ENCODE measurements at regions not wholly inside any gene's neighbourhood (a gene's known extent, or its start where the extent isn't known, plus 50 kb on each side); places are given as distances from the start of the nearest gene placed in this dataset.
"Not testable (repeated sequence)": the region's sequence is repeated elsewhere in the genome, so short reads cannot be mapped to it uniquely, and the experiment has no call there.

- no peak for DNase-seq (ENCODE audit: low read depth in 4 of 4, low spot score in 1 of 4)
Measured at GRCh38 chr9:29282121-29282520, 1708.8 kb upstream of the C9orf72 start.

GRCh38 chr9:29285818-29286217, 1712.5 kb upstream of the C9orf72 start:
- no peak for DNase-seq (ENCODE audit: low read depth in 4 of 4, low spot score in 1 of 4)

DNA sequence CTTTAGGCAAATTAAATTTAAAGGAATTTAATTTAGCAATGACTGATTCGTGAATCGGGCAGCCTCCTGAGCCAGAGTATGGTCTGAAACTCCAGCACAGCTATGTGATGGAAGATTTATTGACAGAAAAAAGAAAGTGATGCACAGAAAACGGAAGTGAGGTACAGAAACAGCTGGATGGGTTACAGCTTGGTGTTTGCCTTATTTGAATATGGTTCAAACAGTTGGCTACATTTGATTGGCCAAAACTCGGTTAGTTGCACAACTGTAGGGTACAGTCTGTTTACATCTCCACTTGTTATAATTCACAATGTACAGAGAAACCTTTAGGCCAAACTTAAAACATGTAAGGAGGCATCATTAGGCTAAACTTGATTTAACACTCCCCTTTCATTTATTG, 1716.1 kb upstream of the C9orf72 start:
- DNase-seq (ENCODE audit: low read depth in 4 of 4, low spot score in 1 of 4), result no peak

DNA sequence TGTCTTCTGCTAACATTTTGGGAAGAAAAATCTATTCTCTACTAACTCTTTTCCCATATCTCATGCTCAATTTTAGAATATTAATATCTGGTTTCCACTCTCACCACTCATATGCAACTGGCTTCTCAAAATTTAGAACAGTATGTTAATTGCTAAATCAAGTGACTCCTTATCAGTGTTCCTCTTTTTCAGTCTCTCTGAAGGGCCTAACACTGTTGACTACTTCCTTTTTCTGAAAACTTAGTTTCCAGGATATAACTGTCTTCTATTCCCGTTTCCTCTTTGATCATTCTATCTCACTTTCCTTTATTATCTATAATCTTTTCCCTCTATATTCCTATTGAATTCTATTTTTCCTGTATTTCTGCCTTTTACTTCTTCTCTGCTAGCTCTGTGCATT, 1717.2 kb upstream of the C9orf72 start:
- no peak for DNase-seq (ENCODE audit: low read depth in 4 of 4, low spot score in 1 of 4)

GRCh38 chr9:29297592-29297991, 1724.3 kb upstream of the C9orf72 start:
- no peak for DNase-seq (ENCODE audit: low read depth in 4 of 4, low spot score in 1 of 4)

- DNase-seq (ENCODE audit: low read depth in 4 of 4, low spot score in 1 of 4), result no peak
Measured at GRCh38 chr9:29311221-29311620, 1737.9 kb upstream of the C9orf72 start.

DNA sequence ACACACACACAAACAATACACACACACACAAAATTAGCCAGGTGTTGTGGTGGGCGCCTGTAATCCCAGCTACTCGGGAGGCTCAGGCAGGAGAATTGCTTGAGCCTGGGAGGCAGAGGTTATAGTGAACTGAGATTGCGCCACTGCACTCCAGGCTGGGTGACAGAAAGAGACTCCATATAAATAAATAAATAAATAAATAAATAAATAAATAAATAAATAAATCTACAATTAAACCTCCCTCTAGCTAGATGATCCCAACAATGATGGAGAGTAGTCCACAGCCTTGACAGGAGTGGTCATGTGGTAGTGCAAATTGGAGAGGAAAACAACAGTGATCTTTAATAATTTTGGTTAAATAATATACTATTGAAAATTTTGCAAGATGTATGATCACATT, 1739.0 kb upstream of the C9orf72 start:
- no peak for DNase-seq (ENCODE audit: low read depth in 4 of 4, low spot score in 1 of 4)

DNA sequence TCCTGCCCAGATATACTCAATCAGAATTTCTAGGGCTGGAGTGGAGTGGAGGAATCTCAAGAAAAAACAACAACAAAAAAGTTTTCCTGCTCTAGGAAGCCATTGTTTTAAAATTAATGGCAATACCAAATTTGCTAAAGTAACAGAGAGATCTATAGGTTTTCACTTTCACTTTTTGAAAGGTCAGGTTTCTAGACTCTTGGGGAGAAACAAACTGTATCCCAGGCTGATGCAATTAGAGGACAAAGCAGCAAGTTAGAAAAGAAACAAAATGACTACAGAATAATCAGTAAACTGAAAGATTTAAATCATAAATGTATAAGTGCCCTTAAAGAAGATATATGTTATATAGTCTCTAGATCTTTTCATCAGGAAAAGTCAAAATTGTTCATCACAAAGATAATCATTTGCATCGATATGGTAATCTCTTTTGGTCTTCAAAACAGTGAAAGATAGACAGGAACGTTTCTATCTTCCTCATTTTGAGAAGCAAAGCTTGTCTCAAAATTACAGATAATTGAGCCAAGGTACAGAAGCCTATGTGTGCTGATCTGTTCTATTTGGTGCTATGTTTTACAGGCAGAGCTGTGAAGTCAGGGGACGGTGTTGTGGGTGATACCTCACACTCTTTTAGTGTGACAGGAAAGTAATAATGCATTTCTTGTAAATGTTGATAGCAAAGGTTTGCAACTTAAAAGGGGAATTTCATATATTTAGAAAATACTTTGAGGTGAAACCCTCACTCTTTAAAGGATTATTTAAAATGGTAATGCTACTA, 1746.6 kb upstream of the C9orf72 start:
- DNase-seq (ENCODE audit: low read depth in 4 of 4, low spot score in 1 of 4), result no peak

DNA sequence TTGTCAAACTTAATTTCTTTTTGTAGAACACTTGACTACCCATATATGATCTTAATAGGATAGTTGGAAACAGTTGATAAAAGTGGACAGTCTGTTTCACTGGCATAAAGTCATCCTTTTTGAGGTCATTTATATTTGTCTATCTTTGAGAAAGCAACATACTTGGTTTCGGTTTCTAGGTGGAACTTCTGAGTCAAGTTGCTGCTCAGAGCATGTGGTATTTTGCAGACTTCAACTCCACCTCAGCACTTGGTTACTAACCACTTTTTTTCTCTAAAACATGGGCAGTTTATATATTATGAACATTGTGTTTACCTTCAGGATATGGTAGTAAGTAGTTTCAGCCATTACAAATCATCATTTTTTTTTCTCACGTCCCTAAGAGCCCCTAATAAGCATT, 1749.0 kb upstream of the C9orf72 start:
- no peak for DNase-seq (ENCODE audit: low read depth in 4 of 4, low spot score in 1 of 4)

GRCh38 chr9:29325894-29326293, 1752.6 kb upstream of the C9orf72 start:
- no peak for DNase-seq (ENCODE audit: low read depth in 4 of 4, low spot score in 1 of 4)

DNA sequence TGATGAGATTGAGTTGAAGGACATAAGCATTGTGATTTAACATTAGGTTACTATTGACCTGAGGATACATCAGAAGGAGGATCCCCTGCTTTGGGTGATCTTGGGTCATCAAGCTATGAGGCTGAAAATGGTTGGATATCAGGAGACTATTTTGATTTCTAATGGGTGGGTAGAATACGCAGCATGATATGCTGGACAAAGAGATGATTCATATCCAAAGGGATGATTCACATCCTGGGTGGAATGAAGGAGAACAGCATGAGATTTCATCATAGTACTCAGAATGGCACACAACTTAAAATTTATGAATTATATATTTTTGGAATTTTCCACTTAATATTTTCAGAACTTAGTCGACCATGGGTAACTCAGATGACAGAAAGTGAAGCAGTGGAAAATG, 1759.5 kb upstream of the C9orf72 start:
- DNase-seq (ENCODE audit: low read depth in 4 of 4, low spot score in 1 of 4), result no peak

DNA sequence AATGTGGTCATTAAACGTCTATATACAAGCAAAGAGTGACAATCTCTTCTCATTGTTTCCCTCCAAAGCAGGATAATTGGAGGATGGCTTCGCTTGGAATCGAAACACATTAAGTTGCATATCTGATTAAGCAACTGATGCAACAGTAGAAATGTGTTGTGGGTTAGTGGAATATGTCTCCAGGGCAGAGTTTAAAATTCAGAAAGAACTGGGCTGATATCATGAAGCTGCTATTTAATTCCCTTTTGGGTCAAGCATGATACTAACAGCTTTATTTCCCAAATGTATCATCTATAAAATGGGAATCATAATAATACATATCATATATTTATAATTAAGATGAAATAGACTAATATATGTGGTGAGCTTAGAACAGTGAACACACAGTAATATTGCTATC, 1763.0 kb upstream of the C9orf72 start:
- DNase-seq (ENCODE audit: low read depth in 4 of 4, low spot score in 1 of 4), result no peak

- DNase-seq (ENCODE audit: low read depth in 4 of 4, low spot score in 1 of 4), result no peak
Measured at GRCh38 chr9:29339387-29339786, 1766.1 kb upstream of the C9orf72 start.

DNA sequence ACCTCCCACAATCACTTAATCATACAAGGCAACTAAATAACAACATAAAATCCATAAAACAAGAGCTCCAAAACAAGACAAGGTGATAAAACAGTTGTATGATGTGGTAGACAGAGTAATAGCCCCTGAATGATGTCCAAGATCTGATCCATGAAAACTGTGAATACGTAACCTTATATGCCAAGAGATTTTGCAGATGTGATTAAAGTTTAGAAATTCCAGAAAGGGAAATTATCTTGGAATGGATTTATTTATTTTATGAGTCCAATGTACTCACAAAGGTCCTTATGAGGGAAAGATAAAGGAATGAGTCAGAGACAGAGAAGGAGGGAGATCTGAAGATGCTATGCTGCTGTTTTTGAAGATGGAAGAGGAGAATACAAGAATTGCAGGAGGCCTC, 1775.7 kb upstream of the C9orf72 start:
- no peak for DNase-seq (ENCODE audit: low read depth in 4 of 4, low spot score in 1 of 4)

DNA sequence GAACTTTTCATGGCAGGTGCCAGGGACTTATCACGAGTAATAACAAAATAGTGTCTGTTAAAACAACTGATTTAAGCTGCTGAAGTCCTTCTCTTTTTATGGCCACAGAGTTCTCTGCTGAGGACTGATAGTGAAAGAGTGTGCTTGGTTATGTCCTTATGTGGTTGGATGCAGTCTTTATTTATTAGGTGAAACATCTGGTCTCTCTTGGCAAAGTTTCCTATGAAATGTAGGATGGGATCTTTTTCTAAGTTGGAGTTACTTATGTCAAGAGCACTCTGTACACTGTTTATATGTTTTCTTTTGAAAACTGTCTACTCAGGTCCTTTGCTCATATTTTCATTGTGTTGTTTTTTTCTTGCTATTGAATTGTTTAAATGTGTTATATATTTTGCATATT, 1816.1 kb upstream of the C9orf72 start:
- no peak for DNase-seq (ENCODE audit: low read depth in 4 of 4, low spot score in 1 of 4)

DNA sequence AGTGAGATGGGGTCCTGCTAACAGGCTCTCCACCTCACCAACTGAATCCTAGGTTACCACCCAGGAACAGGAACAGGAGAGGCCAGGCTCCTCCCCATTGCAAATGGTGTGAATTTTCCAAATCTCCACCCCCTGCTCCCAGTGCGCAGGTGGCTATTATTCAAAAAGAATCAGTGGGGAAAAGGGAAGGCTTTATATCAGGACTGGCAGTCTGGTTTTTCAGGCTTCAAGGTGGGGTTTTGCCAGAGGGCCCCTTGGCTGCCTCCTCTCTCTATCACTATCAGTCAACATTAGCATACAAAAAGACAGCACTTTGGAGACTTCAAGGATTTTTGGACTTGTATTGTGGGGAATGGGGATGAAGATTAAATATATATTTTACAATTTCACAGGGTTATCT, 1817.6 kb upstream of the C9orf72 start:
- DNase-seq (ENCODE audit: low read depth in 4 of 4, low spot score in 1 of 4), result no peak

- no peak for DNase-seq (ENCODE audit: low read depth in 4 of 4, low spot score in 1 of 4)
Measured at GRCh38 chr9:29393064-29393463, 1819.8 kb upstream of the C9orf72 start.

DNA sequence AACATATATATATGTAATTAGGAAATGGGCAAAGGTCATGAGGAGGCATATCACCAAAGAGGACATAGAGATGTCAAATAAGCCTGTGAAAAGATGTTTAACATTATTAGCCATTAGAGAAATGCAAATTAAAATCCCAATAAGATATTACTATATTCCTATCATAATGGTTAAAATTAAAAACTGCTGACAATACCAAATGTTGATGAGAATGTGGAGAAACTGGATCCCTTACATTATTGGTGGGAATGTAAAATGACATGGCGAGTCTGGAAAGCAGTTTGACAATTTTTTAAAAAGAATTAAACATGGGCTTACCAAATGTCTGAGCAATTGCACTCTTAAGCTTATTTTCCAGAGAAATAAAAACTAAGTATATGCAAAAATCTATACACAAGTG, 1821.6 kb upstream of the C9orf72 start:
- DNase-seq (ENCODE audit: low read depth in 4 of 4, low spot score in 1 of 4), result no peak

- DNase-seq (ENCODE audit: low read depth in 4 of 4, low spot score in 1 of 4), result no peak
Measured at GRCh38 chr9:29397148-29397547, 1823.9 kb upstream of the C9orf72 start.

- DNase-seq (ENCODE audit: low read depth in 4 of 4, low spot score in 1 of 4), result no peak
Measured at GRCh38 chr9:29416204-29416603, 1842.9 kb upstream of the C9orf72 start.

DNA sequence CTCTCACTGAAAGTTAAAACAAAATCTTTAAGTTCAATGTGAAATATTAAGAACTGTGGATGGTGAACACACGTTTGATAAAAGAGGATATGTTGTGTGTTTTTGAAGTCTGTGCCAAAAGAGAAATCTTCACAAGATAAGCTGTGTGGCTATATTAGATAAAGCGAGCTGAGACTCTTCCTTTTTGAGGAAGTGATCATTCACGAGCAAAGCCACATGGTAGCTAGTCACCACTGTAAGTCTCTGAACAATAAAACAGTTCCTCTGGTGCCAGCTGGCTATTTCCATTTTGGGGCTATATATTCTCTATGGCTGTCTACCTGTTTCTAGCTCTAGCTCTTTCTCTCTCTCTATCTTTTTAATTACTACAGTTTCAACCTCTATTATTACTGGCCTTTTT, 1849.2 kb upstream of the C9orf72 start:
- no peak for DNase-seq (ENCODE audit: low read depth in 4 of 4, low spot score in 1 of 4)

GRCh38 chr9:29432191-29432590, 1858.9 kb upstream of the C9orf72 start:
- DNase-seq (ENCODE audit: low read depth in 4 of 4, low spot score in 1 of 4), result no peak

DNA sequence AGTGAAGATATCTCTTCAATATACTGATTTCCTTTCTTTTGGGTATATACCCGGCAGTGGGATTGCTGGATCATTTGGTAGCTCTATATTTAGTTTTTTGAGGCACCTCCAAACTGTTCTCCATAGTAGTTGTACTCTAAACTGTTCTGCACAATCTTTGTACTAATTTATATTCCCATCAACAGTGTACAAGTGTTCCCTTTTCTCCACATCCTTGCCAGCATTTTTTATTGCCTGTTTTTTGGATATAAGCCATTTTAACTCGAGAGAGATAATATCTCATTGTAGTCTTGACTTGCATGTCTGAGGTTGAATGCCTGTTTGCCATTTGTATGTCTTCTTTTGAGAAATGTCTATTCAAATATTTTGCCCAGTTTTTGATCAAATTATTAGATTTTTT, 1859.4 kb upstream of the C9orf72 start:
- not testable (repeated sequence) for DNase-seq (ENCODE audit: low read depth in 4 of 4, low spot score in 1 of 4)

Data from stimulated activated CD4-positive, alpha-beta T cell treated with anti-CD3 and anti-CD28 coated beads, Interleukin-1b, Interleukin-23, amount 100 ng/mL, for 24 hours (primary cell).